Germinal center (tissue), 1 donor: ENCODE measurements at regions not wholly inside any gene's neighbourhood (a gene's known extent, or its start where the extent isn't known, plus 50 kb on each side); places are given as distances from the start of the nearest gene placed in this dataset.
"Not testable (repeated sequence)": the region's sequence is repeated elsewhere in the genome, so short reads cannot be mapped to it uniquely, and the experiment has no call there.

ENCODE experiments used
- DNase-seq: peaks from one replicate; pipeline ENCODE4 v3.0.0; 2012; ENCODE audit warnings: mixed read lengths, low spot score

DNA sequence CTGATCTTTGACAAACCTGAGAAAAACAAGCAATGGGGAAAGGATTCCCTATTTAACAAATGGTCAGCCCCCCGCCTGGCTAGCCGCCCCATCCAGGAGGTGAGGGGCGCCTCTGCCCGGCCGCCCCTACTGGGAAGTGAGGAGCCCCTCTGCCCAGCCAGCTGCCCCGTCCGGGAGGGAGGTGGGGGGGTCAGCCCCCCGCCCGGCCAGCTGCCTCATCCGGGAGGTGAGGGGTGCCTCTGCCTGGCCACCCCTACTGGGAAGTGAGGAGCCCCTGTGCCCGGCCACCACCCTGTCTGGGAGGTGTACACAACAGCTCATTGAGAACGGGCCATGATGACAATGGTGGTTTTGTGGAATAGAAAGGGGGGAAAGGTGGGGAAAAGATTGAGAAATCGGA is 717.1 kb downstream of the COL12A1 start:
- DNase-seq = not testable (repeated sequence)

GRCh38 chr6:74482180-74482579 is 723.7 kb downstream of the COL12A1 start:
- no peak for DNase-seq

DNA sequence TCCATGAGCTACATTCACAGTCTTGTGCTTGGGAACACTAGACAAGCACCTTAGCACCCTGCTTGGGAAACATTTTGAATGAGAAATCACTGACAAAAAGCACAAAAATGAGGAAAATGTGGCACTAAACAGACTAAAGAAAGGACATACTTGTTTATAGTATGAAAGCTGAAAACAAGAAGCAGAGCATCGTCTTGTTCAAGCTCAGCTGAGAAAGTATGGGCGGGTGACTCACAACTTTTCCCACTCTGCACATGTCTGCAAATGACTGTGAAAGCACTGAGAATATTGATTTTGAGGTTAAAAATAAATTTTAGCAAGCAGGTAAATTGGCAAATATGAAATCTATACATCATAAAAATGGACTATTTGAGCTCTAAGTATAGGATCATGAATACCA is 725.3 kb downstream of the COL12A1 start:
- DNase-seq = no peak

DNA sequence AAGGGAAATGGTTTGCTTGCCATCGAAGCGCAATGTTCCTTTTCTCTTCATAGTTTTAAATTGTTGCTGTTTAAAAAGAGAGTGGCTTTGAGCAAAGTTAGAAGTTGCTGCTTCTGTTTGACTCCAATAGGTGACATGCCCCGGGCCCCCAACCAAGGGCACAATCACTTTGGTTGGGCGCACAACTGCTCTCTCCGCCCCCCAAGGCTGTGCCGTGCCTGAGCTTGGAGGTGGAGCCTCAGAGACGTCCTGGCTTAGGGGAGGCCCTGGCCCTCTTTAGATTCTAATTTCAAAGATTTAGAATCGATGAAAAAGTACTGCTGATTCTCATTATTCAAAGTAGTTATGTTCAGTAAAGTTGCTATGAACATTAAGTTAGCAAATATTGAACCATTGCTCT is 725.9 kb downstream of the COL12A1 start:
- no peak for DNase-seq

DNA sequence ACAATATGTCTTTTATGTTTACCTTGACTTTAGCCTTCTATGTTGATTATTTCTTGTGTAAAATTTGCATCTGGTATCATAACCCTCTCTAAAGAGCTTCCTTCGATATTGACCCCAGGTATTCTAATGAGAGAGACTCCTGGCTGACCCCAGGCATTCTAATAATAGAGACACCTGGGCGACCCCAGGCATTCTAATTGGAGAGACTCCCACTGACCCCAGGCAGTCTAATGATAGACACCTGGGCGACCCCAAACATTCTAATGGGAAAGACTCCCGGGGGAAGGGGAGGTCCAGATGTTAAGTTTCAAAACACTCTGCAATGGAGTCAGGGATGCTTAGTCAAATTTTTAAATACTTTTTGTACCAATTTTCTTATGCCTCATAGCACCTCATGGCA is 726.4 kb downstream of the COL12A1 start:
- no peak for DNase-seq

GRCh38 chr6:74474046-74474445 is 731.8 kb downstream of the COL12A1 start:
- DNase-seq = not testable (repeated sequence)

- not testable (repeated sequence) for DNase-seq
These were observed 737.3 kb downstream of the COL12A1 start for GRCh38 chr6:74468552-74468951.

GRCh38 chr6:74467533-74468215 is 738.2 kb downstream of the COL12A1 start:
- no peak for DNase-seq

DNA sequence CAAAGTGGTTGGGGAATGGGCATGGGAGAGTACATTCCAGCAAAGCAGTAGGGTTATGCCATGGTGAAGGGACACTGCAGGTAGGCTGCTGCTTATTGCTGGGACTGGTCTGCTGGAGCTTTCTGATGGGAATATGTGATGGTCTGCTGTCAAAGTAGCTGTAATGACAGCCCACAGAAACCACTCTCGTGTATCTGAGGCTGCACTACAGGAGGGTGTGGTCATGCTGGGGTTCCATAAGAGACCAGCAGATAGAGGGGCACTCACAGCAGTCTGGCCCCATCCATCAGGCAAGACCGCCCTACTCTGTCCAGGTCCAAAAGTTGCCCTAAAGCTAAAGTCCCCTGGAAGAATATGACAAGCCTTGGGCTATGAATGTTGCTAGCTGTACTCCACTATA is 739.3 kb downstream of the COL12A1 start:
- no peak for DNase-seq

DNA sequence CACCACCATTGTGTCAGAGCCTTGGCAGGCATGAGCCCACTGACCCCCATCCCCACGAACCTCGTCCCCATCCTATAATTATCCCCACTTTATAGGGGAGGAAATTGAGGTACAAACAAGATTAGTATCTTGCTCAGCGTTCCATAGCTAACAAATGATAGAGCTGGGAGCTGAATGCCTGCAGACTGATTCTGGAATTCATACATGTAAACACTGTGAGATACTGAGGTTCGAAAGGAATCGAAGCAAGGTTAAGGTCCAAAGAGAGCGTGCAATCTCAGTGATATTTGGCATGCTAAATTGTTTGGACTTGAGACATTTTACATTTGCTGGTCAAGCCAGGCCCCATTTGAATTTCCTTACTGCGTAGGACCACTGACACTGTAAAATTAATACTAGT is 746.6 kb downstream of the COL12A1 start:
- no peak for DNase-seq

GRCh38 chr6:74458536-74458935 is 747.3 kb downstream of the COL12A1 start:
- DNase-seq = no peak

DNA sequence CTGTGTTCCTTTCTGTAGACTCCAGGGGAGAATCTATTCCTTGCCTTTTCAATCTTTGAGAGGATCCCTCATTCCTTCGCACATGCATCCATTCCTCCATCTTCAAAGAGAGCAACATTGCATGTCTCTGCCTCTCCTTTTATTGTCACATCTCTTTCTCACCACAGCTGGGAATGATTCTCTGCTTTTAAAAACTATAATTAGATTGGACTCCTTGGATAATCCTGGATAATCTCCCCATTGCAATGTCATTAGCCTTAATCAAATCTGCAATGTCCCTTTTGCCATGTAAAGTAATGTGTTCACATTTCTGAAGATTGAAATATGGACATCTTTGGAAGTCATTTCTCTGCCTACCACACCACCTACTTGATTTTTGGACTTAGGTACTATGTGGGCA is 750.1 kb downstream of the COL12A1 start:
- no peak for DNase-seq

DNA sequence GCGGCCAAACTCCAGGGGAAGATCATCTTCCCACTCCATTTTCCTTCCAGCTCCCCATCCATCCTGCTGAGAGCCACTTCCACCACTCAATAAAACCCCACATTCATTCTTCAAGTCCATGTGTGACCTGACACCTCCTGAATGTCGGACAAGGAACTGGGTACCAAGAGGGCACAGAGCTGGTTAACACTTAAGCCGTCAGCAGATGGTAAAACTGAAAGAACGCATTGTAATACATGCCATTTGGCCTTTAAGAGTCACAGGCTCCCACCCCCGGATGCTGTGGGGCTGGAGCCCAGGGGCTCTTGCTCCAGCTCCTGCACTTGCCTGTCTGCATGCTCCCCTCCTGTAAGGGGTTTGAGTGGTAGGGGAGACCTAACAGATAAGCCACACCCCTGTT is 753.9 kb downstream of the COL12A1 start:
- no peak for DNase-seq

DNA sequence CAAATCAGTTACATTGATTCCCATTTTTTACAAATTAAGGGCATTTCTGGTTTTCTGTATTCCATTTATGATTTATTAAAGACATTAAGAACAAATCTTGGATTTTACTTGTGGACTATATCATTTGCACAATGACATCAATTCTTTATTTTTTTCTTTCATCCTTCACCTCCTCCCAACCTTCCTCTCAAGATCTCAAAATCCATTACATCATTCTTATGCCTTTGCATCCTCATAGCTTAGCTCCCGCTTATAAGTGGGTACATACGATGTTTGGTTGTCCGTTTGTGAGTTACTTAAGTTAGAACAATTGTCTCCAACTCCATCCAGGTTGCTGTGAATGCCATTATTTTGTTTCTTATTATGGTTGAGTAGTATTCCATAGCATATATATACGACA is 752.8 kb downstream of the CD109 start:
- DNase-seq = no peak

DNA sequence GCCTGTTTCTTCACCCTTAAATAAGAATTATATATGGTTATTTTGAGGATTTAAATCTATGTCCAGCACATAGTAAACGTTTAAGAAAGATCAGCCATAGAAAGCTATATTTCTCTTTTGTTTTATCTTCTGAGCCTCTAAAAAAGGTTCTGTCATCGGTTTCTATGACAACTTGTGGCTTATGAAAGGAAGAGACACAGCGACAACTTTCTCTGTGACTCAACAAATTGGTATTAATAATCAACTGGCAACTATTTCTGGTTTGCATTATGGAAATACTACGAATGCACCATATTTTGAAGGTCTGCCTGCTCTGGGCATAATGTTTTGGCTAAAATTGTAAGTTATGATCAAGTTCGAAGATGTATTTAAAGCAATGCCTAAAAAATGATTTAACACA is 751.0 kb downstream of the CD109 start:
- no peak for DNase-seq

DNA sequence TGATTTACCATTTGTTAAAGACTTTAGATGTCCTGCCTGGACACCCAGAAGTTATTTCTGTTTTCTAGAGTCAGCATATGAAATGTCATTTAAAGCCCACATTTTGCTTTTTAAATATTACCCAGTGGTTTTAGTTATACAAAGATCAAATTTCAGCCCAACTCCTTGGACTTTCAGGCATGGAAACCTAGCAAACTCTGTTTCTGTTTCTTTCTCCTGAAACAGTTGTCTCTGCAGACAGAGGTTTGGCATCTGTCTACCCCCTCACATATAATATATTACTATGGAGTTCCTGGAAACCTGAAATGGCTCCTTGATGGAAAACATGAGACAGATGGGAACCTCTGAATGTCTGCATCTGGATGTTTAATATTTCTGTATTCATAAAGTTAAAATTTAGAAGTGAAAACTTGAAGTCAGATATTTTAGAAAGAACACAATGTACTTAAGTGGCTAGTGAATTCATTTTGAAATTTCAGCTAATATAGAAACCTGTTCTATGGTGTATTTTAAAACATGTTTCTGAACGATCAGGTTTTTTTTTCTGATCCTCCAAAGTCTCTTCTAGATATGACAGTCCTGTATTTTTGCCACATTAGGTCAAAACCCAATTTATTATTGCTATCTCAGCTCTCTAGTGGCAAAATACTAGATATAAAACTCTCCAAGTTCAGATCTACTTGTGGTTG is 743.3 kb downstream of the CD109 start:
- no peak for DNase-seq

- DNase-seq = not testable (repeated sequence)
These were observed 742.4 kb downstream of the CD109 start for GRCh38 chr6:74438395-74438794.

GRCh38 chr6:74434171-74434570 is 738.2 kb downstream of the CD109 start:
- no peak for DNase-seq

GRCh38 chr6:74431873-74432580 is 736.0 kb downstream of the CD109 start:
- no peak for DNase-seq

DNA sequence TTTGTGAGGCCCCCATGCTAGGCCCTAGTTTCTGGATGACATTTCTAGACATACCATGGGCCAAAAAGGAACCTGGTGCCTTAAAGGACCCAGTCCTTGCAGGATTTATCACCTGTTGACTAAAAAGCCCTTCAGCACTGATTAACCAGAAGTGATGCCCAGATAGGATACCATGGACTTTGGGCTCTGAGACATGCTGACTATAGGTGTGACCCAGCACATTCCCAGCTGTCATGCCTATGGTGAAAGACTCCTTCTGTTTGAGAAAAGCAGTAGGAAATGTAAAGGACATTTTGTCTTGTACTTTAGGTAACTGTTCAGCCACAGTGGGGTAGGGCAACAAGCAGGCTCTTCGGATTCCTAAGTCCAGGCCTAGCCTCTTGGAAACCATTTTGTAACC is 724.2 kb downstream of the CD109 start:
- no peak for DNase-seq

DNA sequence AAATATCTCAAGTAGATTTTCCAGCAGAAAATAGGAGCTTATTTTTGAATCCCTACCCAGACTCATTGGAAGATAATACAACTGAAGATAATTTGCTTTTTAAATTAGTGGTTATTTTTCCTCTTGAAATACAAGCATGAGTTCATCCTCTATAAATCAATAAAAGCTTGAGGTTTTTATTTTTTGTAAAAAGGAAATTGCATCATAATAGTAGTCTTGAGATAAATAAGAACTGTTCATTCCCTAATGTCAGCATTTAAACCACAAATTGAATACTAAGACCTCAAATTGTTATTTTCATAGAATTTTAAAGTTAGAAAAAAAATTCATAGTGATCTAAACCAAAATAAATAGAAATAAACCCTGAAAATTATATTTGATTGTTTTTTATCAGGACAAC is 719.1 kb downstream of the CD109 start:
- DNase-seq = no peak

- no peak for DNase-seq
These were observed 714.6 kb downstream of the CD109 start for GRCh38 chr6:74410630-74411029.

DNA sequence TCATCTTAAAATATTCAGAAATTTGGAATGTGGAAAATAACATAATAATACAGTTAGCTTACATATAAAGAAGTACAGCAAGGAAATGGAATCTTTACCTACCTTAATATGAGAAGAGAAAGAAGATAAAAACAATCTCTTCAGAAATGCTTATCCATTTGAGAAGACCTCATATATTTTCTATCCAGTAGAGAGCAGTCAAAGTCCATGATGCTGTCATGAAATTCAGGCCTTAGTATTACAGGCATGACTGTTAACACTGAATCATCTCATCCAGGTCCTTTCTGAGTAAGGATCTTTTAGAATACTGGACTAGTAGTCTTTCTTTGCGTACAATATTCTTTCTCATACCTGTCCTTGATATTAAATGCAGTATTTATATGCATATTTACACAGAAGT is 713.4 kb downstream of the CD109 start:
- DNase-seq = no peak
